Suppressor macrophage (primary cell): ENCODE measurements at regions not wholly inside any gene's neighbourhood (a gene's known extent, or its start where the extent isn't known, plus 50 kb on each side); places are given as distances from the start of the nearest gene placed in this dataset.

ENCODE experiments used
- DNase-seq, 4 experiments: peaks; one replicate each; pipeline ENCODE4 v3.0.0-alpha.2; 2020 to 2022

GRCh38 chr10:123611876-123612275 is 54.3 kb upstream of the GPR26 start:
- DNase-seq: no peak

DNA sequence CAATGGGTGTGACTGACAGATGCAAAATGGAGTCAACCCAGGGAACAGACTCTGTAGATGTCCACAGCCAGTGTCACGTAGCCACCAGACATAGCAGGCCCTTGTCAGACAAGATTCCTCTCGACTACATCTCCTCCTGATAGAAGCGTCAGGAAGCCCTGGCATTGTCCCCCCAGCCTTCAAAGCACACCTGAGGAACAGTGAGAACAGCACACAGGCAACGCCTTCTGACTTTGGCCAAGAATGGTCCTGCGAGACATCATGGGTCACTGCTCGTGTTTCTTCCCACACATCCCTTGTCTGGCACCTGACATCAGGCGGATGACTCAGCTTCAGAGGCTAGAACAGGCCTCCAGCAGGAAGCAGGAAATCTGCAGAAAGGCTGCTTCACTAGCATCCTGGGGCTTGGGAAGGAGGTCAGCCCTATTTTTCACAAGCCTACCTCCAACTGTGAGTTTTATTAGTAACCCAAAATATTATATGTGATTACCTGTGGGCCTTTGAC is 52.8 kb upstream of the GPR26 start:
- DNase-seq: no peak

GRCh38 chr10:123614888-123615287 is 51.3 kb upstream of the GPR26 start:
- DNase-seq: peak; percentile 54 to 80 (median 68)
